ENCODE measurements at regions not wholly inside any gene's neighbourhood (a gene's known extent, or its start where the extent isn't known, plus 50 kb on each side); places are given as distances from the start of the nearest gene placed in this dataset.
"Not testable (repeated sequence)": the region's sequence is repeated elsewhere in the genome, so short reads cannot be mapped to it uniquely, and the experiment has no call there.

DNA sequence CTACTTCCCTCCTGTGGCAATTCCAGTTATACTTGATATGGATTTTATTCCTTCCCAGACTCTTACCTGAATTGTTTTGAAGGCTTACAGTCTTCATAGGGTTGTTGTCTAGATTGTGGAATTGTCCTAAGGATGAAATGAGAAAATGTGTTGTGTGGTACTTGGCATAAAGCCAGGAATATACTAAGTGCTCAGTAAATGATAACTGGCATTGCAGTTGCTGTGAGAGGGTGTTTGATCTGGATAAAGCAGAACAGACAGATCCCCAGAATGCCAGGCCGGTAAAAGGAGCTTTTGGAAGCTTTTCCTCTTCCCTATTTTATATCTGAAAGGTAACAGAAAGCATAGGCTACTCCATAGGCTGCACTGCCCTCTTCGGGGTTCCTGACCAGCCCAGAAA lies 78.4 kb upstream of the IKBKE start:
- DNase-seq (ENCODE audit: insufficient read length, low spot score); FAIRE-seq: not testable (repeated sequence)

DNA sequence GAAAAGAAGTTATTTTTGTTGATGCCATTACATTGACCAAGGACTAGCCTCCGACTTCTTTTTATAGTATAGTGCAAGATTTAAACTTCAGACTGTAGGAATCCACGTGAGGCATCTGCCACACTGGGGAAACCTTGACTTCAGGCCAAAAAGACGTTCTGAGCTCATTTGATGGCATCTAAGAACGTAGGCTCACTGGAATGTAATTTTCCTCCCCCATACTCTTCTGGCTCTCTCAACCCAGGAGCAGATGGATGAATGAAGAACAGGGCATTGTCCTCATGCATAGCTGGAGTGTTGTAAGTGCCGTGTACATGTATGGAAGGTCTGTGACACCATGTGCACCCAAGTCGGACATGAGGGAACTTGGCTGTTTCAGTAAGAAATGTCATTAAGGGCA lies 72.8 kb upstream of the IKBKE start:
- DNase-seq (ENCODE audit: insufficient read length, low spot score); FAIRE-seq: not testable (repeated sequence)

DNA sequence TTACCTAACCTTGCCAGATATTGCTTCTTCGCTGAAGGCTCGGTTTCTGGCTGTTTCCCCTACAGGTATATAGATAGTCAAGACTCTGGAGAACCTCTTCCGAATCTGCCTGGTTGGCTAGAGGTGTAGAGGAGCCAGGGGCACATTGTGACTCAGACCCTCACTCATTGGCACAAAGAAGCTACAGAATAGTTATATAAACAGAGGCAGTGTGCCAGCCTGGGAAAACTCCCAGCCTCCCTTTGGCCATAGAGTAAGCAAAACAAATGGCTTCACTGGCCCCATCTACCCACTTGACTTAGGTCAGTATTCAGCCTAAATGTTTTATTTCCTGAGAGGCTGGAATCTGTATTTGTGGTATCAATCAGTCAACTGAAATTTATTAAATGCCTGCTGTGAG lies 72.0 kb upstream of the IKBKE start:
- FAIRE-seq; DNase-seq (ENCODE audit: insufficient read length, low spot score): not testable (repeated sequence)

GRCh38 chr1:206403612-206404307 lies 66.5 kb upstream of the IKBKE start:
- not testable (repeated sequence) for DNase-seq (ENCODE audit: insufficient read length, low spot score); FAIRE-seq

DNA sequence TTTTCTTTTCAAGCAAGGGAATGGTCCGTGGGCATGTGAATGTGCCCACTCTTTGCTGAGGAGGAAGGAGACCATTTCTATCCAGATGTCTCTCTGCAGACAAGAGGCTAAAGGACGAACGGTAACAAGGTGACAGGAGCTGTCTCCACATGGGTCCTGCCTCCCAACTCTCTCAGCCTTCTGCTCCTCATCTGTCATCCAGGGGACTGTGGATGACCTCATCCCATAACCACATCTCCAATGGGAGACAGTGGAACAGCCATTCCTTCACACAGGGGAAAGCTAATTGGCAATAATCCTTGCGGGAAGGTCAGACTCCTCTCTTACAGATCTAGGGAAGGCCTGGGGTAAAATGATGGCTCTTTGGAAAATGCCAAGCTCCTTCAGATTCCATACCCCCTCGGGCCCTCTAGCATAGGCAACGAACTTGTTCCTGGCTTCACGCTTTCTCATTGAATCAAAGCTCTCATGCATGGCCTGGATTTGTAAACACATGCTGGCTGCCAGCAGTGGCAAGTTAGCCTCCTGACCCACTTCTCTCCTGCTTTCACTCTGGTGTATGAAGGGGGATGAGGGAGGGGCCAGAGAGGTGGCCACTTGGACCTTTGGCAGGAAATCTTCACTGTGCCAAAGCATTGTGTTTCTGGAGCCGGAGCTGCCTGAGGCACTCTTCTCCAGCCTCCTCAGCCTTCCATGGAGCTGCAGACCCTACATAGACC lies 65.8 kb upstream of the IKBKE start:
- not testable (repeated sequence) for DNase-seq (ENCODE audit: insufficient read length, low spot score); FAIRE-seq

- DNase-seq (ENCODE audit: insufficient read length, low spot score) = not testable (repeated sequence)
Observed at GRCh38 chr1:206405282-206405681, 65.0 kb upstream of the IKBKE start.

GRCh38 chr1:206408371-206409288 lies 61.6 kb upstream of the IKBKE start:
- DNase-seq (ENCODE audit: insufficient read length, low spot score); FAIRE-seq: not testable (repeated sequence)

More at GRCh38 chr1:206405282-206405681, 65.0 kb upstream of the IKBKE start:
- FAIRE-seq = not testable (repeated sequence)

DNA sequence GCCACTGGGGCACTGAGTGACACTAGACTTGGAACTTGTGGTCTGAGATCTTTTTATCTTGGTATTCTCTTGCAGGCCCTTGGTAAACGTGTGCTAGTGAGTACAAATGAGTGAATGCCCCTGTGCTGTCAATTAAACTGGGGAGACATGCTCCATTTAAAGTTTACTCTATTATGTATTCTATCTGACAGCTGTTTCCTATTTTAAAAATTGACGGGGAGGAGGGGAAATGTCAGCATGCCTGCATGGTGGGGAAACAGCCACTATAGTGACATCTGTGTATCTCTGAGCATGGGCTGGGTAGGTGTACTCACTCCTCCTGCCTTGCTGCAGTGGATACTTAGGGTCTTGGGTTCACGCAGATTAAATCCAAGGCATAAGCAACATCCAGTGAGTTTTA lies 59.0 kb upstream of the IKBKE start:
- FAIRE-seq (no peak), DNase-seq (ENCODE audit: insufficient read length, low spot score) (no peak)
- TF ChIP-seq PAX5 (IDR thresholded peaks at IDR 0.05; ENCODE audit: insufficient read depth, low read length, severe bottlenecking) (no peak), SPI1 (IDR thresholded peaks at IDR 0.05; ENCODE audit: low read depth, low read length) (no peak), POLR2A (IDR thresholded peaks at IDR 0.05; ENCODE audit: low read depth, low read length) (no peak), POU2F2 (IDR thresholded peaks at IDR 0.05; ENCODE audit: low read depth, low read length) (no peak), TAF1 (IDR thresholded peaks at IDR 0.05; ENCODE audit: low read depth, low read length) (no peak), POLR2AphosphoS5 (IDR thresholded peaks at IDR 0.05; ENCODE audit: low read depth, low read length) (no peak)

- FAIRE-seq = no peak
- TF ChIP-seq POLR2A (IDR thresholded peaks at IDR 0.05; ENCODE audit: low read depth, low read length) (no peak), PAX5 (IDR thresholded peaks at IDR 0.05; ENCODE audit: insufficient read depth, low read length, severe bottlenecking) (no peak)
- no peak for DNase-seq (ENCODE audit: insufficient read length, low spot score)
Observed at GRCh38 chr1:206415942-206416341, 54.3 kb upstream of the IKBKE start.

GRCh38 chr1:206417774-206418614 lies 52.3 kb upstream of the IKBKE start:
- DNase-seq (ENCODE audit: insufficient read length, low spot score) (no peak), FAIRE-seq (no peak)
- no peak for TF ChIP-seq POU2F2 (IDR thresholded peaks at IDR 0.05; ENCODE audit: low read depth, low read length)
- TF ChIP-seq POLR2AphosphoS5 (IDR thresholded peaks at IDR 0.05; ENCODE audit: low read depth, low read length) = no peak
- no peak for TF ChIP-seq SPI1 (IDR thresholded peaks at IDR 0.05; ENCODE audit: low read depth, low read length)
- TF ChIP-seq POLR2A (IDR thresholded peaks at IDR 0.05; ENCODE audit: low read depth, low read length) = no peak
- no peak for TF ChIP-seq PAX5 (IDR thresholded peaks at IDR 0.05; ENCODE audit: insufficient read depth, low read length, severe bottlenecking)
- no peak for TF ChIP-seq TAF1 (IDR thresholded peaks at IDR 0.05; ENCODE audit: low read depth, low read length)

- FAIRE-seq = no peak
- TF ChIP-seq SPI1 (IDR thresholded peaks at IDR 0.05; ENCODE audit: low read depth, low read length) (no peak), POU2F2 (IDR thresholded peaks at IDR 0.05; ENCODE audit: low read depth, low read length) (no peak), TAF1 (IDR thresholded peaks at IDR 0.05; ENCODE audit: low read depth, low read length) (no peak), POLR2AphosphoS5 (IDR thresholded peaks at IDR 0.05; ENCODE audit: low read depth, low read length) (no peak), POLR2A (IDR thresholded peaks at IDR 0.05; ENCODE audit: low read depth, low read length) (no peak), PAX5 (IDR thresholded peaks at IDR 0.05; ENCODE audit: insufficient read depth, low read length, severe bottlenecking) (no peak)
- no peak for DNase-seq (ENCODE audit: insufficient read length, low spot score)
Observed at GRCh38 chr1:206419250-206419649, 51.0 kb upstream of the IKBKE start.
